ENCODE measurements at regions not wholly inside any gene's neighbourhood (a gene's known extent, or its start where the extent isn't known, plus 50 kb on each side); places are given as distances from the start of the nearest gene placed in this dataset.
"Not testable (repeated sequence)": the region's sequence is repeated elsewhere in the genome, so short reads cannot be mapped to it uniquely, and the experiment has no call there.

GRCh38 chr14:106327234-106327633 lies 800.9 kb downstream of the TMEM121 start:
- no peaks in the 10 kb centered on the region for H3K27me3 ChIP-seq (ENCODE audit: control insufficient read depth, low read length)
- H3K27ac ChIP-seq (ENCODE audit: low read depth, low read length), result peak overlapping the region; percentile 51
- TF ChIP-seq, protein P1, sequence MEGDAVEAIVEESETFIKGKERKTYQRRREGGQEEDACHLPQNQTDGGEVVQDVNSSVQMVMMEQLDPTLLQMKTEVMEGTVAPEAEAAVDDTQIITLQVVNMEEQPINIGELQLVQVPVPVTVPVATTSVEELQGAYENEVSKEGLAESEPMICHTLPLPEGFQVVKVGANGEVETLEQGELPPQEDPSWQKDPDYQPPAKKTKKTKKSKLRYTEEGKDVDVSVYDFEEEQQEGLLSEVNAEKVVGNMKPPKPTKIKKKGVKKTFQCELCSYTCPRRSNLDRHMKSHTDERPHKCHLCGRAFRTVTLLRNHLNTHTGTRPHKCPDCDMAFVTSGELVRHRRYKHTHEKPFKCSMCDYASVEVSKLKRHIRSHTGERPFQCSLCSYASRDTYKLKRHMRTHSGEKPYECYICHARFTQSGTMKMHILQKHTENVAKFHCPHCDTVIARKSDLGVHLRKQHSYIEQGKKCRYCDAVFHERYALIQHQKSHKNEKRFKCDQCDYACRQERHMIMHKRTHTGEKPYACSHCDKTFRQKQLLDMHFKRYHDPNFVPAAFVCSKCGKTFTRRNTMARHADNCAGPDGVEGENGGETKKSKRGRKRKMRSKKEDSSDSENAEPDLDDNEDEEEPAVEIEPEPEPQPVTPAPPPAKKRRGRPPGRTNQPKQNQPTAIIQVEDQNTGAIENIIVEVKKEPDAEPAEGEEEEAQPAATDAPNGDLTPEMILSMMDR (IDR thresholded peaks at IDR 0.05; ENCODE audit: low read depth, low read length, poor library complexity, severe bottlenecking), result no peak
- TF ChIP-seq EZH2phosphoT487 (IDR thresholded peaks at IDR 0.05; ENCODE audit: borderline replicate concordance, low read length), result no peak
- H3K79me2 ChIP-seq (ENCODE audit: control insufficient read depth, low read length), result no peaks in the 10 kb centered on the region
- peaks cover 2% of the 10 kb centered on the region; the same call in 1 of the 2 replicates for H3F3A ChIP-seq (ENCODE audit: control insufficient read depth, insufficient read depth)
- peaks cover 59% of the 10 kb centered on the region for H3K4me1 ChIP-seq (ENCODE audit: control insufficient read depth, low read length)
- no peaks in the 10 kb centered on the region for H3K9me2 ChIP-seq (replicated peaks; ENCODE audit: control insufficient read depth, low read length)
- H3K4me3 ChIP-seq (ENCODE audit: low read length), result no peak overlapping the region
- no peaks in the 10 kb centered on the region for H3K9me3 ChIP-seq (ENCODE audit: control insufficient read depth, insufficient read depth, low read length)
- H4K20me1 ChIP-seq (ENCODE audit: control insufficient read depth, insufficient read depth, low read depth, low read length), result no peaks in the 10 kb centered on the region
- H3K4me2 ChIP-seq (ENCODE audit: low read length), result peak overlapping the region; percentile 47
- H3K36me3 ChIP-seq (ENCODE audit: control insufficient read depth, low read length), result no peaks in the 10 kb centered on the region

GRCh38 chr14:106327702-106328353 lies 801.4 kb downstream of the TMEM121 start:
- peak overlapping the region; percentile 51 for H3K27ac ChIP-seq (ENCODE audit: low read depth, low read length)
- H3K36me3 ChIP-seq (ENCODE audit: control insufficient read depth, low read length); H3F3A ChIP-seq (ENCODE audit: control insufficient read depth, insufficient read depth); H4K20me1 ChIP-seq (ENCODE audit: control insufficient read depth, insufficient read depth, low read depth, low read length); H3K27me3 ChIP-seq (ENCODE audit: control insufficient read depth, low read length); H3K9me2 ChIP-seq (replicated peaks; ENCODE audit: control insufficient read depth, low read length); H3K4me3 ChIP-seq (ENCODE audit: low read length); H3K9me3 ChIP-seq (ENCODE audit: control insufficient read depth, insufficient read depth, low read length); H3K79me2 ChIP-seq (ENCODE audit: control insufficient read depth, low read length): not testable (repeated sequence)
- peak overlapping the region; percentile 47 for H3K4me2 ChIP-seq (ENCODE audit: low read length)
- peaks cover 60% of the 10 kb centered on the region for H3K4me1 ChIP-seq (ENCODE audit: control insufficient read depth, low read length)

- not testable (repeated sequence) for H3K9me3 ChIP-seq (ENCODE audit: control insufficient read depth, insufficient read depth, low read length); H3K9me2 ChIP-seq (replicated peaks; ENCODE audit: control insufficient read depth, low read length); H3K27me3 ChIP-seq (ENCODE audit: control insufficient read depth, low read length); H3K27ac ChIP-seq (ENCODE audit: low read depth, low read length); H3K79me2 ChIP-seq (ENCODE audit: control insufficient read depth, low read length); H3K36me3 ChIP-seq (ENCODE audit: control insufficient read depth, low read length); H4K20me1 ChIP-seq (ENCODE audit: control insufficient read depth, insufficient read depth, low read depth, low read length); H3K4me2 ChIP-seq (ENCODE audit: low read length); H3K4me3 ChIP-seq (ENCODE audit: low read length); H3F3A ChIP-seq (ENCODE audit: control insufficient read depth, insufficient read depth)
- H3K4me1 ChIP-seq (ENCODE audit: control insufficient read depth, low read length), result peaks cover 68% of the 10 kb centered on the region
Observed at GRCh38 chr14:106329243-106329642, 802.9 kb downstream of the TMEM121 start.

DNA sequence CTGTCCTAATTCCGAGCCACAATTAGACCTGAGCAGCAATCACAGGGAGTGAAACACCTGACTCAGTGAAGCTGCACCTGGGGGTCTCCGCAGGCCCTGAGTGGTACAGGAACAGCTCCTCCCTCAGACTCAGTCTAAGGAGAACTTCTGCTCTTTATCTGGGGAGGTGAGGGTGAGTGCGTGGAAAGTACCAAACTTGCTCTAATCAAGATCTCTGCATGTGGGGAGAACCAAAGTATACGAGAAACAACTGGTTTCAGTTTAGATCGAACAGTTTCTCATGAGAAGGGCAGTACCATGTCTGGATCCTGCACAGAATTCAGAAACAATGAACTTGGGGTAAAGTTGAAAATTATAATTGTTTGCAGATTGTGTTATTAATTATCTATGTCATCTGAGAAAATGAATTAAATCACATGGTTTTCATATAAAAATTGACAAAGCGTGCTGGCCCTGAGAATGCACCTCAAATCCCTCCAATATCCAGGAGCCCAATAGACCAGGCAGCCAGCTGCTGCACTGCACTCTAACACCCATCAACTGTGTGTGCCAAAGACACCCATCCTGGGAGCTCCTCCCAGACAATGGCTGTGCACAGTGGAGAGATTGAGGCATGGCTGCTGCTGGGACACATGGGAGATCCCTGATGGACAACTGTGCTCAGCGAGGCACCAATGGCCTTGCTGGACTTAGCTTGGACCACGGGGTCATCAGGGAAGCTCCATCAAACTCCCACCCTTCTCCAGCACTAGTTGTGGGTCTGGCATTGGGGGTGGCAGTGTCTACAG lies 803.8 kb downstream of the TMEM121 start:
- not testable (repeated sequence) for H3K27me3 ChIP-seq (ENCODE audit: control insufficient read depth, low read length); H3K9me3 ChIP-seq (ENCODE audit: control insufficient read depth, insufficient read depth, low read length); H3K36me3 ChIP-seq (ENCODE audit: control insufficient read depth, low read length); H3K79me2 ChIP-seq (ENCODE audit: control insufficient read depth, low read length); H3K9me2 ChIP-seq (replicated peaks; ENCODE audit: control insufficient read depth, low read length); H4K20me1 ChIP-seq (ENCODE audit: control insufficient read depth, insufficient read depth, low read depth, low read length); H3F3A ChIP-seq (ENCODE audit: control insufficient read depth, insufficient read depth)
- H3K4me3 ChIP-seq (ENCODE audit: low read length), result peak overlapping the region; percentile 18
- H3K27ac ChIP-seq (ENCODE audit: low read depth, low read length), result peak overlapping the region; percentile 18; the same call in 1 of the 2 replicates
- H3K4me2 ChIP-seq (ENCODE audit: low read length), result peak overlapping the region; percentile 29; the same call in 1 of the 2 replicates
- H3K4me1 ChIP-seq (ENCODE audit: control insufficient read depth, low read length), result peaks cover 71% of the 10 kb centered on the region

Measured in DOHH2 (cell line).